GM21786 (cell line): ENCODE measurements at regions not wholly inside any gene's neighbourhood (a gene's known extent, or its start where the extent isn't known, plus 50 kb on each side); places are given as distances from the start of the nearest gene placed in this dataset.

Experiments used
- ATAC-seq: cut with Tn5 transposase; IDR thresholded peaks from one replicate; pipeline ENCODE4 v1.9.1; 2021; ENCODE audit not compliant: unreplicated experiment

DNA sequence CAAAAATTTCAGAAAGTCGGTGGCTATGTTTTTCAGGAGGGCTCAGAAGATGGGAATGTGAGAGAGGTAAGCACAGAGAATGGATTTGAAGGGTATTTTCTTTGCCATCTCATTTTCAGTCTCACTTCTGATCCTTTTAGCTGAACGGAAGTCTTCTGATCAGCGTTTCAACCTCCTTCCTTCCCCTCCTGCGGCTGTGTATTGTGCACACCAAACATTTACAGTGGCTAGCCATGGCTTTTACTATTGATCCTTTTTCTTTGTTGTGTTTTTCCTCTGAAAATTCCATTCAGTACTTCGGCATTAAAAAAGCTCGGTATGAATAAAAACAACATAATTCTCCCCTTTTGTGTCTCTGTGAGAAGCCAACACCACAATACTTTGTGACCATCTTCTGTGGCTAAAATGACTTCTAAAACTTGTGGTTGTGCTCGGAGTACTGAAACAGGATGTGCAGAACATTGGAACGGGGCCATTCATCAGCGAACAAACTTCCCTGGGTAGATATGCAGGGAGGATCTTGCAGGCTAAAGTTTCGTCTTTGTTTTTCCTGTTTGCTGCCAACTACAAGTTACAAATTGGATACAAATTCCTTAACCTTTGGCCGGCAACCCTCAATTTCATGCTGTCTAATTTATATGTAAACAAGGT is 260.8 kb upstream of the FAM98A start:
- ATAC-seq: no peak

DNA sequence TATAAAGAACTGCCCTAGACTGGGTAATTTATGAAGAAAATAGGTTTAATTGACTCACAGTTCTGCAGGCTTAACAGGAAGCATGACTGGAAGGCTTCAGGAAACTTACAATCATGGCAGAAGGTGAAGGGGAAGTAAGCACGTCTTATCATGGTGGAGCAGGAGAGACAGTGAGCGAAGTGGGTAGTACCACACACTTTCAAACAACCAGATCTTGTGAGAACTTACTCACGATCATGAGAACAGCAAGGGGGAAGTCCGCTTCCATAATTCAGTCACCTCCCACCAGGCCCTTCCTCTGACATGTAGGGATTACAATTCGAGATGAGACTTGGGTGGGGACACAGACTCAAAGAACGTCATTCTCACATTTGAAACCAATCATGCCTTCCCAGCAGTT is 260.1 kb upstream of the FAM98A start:
- no peak for ATAC-seq

DNA sequence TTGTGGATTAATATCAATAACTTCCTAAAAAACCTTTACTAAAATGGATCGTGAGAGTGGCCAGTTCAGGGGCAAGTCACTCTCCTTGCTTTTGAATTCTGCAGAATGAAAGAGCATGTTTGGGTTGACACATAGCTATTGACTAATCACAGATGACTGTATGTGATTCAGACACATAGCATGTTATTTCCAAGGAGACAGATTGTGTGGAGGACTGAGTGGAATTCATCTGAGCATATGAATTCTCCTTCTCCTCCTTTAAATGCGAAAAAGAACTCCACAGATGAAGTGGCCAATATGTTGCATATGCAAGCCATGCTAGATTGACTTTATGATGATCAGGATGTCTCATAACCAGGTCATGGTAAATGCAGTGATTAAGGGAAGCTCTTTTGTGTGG is 249.4 kb upstream of the FAM98A start:
- no peak for ATAC-seq

DNA sequence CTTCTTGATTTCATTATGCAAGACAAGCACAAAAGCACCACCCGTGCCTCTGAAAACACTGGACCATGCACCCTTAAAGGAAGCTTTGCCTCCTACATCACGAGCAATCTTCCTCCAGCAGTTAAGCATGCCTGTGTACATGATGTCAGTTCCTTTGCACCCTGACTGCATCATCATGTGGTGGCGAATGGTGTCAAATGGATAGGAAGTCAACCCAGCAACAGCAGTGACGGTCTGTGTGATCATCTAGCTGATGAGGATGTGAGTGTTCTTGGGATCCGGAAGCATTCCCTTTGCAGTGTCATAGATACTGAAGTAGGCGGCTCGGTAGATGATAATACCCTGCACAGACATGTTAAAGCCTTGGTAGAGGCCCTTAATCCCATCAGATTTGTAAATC is 240.7 kb upstream of the FAM98A start:
- ATAC-seq: no peak

DNA sequence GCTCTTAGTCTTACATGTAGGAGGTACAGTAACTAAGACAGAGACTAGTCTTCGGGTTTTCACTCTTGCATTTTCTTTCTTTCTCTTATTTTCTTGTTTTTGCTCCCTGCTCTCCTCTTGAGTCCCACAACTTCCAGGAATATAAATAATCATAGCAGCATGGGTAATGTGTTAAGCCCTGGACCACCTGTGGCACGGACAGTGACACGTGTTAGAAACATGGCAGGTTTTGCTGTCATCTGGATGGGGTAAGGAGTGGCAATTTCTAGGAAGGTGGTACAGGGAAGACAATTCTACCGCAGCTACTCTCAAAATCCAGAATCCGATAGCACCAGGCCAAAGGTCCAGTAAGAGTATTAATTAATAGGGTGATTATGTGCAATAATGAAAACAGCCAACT is 237.5 kb upstream of the FAM98A start:
- no peak for ATAC-seq

DNA sequence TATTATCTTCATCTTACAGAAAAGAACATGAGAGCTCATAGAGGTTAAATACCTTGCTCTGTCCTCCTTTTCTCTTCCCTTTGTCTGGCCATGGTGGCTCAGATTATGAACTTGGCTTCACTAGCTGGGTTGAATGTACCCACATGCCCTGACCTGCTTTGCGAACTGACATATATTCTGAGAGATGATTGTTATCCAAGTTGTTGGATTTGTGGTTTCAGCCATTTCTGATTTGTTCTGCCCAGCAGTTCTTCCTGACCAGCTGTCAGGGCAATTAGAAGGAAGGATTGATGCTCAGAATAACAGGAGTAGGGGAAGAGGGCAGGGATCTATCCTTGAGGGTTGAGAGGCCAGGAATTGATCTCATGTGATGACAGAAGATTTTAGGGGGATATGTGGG is 236.8 kb upstream of the FAM98A start:
- ATAC-seq: no peak

DNA sequence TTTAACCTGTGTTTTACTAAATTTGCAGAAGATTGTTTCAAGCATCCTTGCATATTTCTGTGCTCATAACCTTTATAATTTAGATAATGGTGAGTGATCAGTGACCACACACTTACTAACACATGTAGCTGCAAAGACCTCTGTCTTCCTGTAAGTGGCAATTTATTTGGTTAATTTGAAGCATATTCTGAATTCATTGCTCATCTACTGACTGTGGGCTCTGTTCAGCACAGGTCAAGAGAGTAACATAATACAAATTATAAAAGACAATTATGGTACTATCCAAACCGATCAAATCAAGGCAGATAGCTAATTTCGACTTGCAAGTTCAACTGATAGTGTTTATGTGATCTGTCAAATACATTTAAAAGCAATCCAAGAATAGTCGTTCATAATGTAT is 223.9 kb upstream of the FAM98A start:
- ATAC-seq: no peak

DNA sequence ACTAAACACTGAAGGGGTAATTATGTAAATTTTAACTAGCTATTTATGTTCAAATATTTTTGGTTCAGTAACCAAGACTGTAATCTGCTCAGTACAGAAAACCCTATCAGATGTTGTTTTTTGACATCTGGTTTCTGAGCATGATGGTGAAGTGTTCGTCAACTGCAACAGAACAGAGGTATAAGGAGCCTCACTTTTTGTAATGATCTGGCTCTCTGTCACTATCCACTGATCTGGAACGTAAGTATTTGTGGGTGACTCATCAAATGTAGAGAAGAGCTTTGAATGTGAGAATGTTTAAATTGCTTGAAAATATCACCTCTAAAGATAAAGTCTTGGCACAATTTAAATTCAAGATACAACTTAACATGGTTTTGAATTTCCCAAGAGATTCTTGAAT is 213.6 kb upstream of the FAM98A start:
- no peak for ATAC-seq

DNA sequence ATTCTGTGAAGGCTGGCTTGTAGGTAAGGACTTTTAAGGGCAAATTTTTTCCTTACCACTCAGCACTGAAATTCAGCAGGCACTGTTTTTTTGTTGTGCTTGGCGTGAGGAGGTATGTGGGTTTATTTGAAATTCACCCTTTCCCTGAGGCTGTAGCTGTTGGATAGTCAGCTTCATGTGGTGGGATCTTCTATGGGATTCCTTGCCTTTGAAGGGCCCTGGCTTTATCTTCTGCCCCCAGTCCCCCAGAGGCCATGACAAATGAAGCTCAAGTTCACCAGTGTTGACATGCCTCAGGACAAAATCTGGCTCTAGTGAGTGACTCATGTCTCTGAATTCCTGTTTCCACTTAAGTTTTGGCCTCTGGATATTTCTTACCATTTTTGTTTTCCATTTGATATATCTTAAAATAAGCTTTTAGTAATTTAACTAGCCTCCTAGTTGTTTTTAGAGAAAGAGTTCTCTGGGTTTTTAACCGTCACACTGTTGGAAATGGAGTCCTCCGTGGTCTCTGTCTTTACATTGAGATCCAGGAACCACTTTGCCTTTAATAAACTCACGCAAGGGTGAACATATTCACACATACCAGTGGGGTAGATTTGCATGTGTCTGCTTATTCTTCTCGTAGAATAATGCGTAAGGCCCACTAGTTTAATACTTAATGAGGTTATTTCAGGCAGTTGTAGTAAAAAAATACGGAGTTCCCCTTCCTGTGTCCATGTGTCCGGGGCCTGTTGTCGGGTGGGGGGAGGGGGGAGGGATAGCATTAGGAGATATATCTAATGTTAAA is 211.1 kb upstream of the FAM98A start:
- ATAC-seq: no peak

DNA sequence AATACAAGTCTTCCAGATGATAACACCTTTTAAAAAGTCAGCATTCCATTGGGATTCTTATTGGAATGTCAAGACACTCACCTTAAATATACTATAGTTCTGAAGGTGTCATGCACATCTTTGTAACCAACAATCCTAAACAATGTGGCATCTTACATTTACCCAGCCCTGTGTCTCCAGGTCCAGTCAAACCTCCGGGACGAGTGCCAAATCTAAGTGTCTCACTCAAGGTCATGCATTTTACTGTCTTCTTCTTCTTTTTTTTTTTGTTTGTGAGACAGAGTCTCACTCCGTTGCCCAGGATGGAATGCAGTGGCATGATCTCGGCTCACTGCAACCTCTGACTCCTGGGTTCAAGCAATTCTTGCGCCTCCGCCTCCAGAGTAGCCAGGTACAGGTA is 206.9 kb upstream of the FAM98A start:
- no peak for ATAC-seq

DNA sequence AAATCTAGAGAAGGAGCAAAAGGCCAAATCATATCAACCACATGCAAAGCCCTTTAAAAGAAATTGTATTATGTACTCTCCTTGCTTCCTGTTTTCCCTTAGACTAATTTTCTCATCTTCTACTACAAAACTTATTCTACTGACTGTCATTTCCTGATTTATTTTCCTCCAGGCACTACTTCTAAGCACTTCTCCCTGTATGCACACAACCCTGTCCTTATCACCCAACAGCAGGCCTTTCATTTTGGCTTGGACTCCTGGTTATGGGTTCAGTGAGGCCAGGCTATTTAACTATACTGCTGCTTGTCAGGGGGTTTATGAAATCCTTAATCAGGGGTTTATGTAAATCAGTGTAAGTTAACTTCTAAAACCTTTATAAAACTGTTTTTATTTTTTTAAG is 205.1 kb upstream of the FAM98A start:
- no peak for ATAC-seq

DNA sequence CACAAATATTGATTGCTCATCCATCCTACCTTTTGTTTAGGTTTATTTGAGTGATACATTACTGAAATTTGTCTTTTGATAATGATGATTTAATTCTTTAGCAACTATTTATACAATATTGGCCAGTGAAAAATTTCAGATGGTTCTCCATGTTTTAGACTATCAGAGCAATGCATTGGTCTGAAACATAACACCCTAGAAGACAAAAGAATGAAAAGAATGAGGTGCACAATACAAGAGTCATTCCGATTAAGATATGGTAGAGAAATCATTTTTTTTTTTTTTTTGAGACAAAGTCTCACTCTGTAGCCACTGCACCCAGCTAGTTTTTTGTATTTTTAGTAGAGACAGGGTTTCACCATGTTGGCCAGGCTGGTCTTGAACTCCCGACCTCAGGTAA is 197.4 kb upstream of the FAM98A start:
- no peak for ATAC-seq

DNA sequence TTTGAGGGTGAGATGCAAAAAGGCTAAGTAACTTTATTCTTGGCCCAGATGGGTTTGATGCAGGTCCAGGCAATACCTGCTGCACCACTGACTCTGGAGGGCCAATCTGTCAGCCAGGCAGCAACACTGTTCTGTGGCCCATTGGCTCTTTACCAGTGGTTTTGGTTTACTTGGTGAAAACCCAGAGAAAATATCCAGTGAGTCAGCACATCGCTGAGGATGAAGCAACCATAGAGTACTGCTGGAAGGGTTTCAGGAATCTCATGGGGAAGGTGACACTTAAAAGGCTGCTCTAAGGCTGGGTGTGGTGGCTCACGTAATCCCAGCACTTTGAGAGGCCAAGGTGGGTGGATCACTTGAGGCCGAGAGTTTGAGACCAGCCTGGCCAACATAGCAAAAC is 192.5 kb upstream of the FAM98A start:
- ATAC-seq: no peak

DNA sequence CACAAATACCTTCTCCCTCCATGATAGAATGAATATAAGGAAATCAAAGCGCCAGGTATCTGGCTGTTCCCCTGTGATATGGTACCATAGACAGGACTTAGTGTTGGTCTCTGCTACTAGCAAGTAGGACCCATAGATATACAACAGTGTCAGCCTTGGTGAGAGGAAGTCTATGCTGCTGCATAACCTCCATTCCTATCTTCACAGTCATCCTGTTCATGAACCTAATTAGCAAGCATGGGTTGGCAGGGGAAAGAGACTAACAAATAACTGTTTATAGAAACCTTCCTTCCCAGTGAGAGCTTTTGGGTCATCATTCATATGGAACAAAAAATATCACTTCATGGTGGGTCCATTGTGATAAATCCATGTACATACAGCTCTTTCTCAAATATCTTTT is 188.9 kb upstream of the FAM98A start:
- no peak for ATAC-seq

DNA sequence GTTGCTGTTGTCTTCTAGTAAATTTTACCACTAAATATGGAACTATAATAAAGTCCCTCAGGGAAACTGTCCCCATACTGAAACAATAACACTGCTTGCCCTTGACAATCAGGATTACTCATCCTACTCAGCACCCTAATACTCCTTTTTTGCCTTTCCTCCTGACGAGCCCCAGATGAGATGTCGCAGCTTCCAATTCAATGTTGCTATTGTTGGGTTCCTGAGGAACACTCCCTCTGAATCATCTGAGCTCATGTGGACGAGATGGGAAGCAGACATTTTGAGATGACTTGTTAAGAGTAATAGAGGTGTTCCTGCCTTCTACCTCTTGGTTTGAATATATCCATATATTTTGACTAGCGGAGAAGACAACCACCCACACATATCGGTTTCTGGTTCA is 187.8 kb upstream of the FAM98A start:
- no peak for ATAC-seq

DNA sequence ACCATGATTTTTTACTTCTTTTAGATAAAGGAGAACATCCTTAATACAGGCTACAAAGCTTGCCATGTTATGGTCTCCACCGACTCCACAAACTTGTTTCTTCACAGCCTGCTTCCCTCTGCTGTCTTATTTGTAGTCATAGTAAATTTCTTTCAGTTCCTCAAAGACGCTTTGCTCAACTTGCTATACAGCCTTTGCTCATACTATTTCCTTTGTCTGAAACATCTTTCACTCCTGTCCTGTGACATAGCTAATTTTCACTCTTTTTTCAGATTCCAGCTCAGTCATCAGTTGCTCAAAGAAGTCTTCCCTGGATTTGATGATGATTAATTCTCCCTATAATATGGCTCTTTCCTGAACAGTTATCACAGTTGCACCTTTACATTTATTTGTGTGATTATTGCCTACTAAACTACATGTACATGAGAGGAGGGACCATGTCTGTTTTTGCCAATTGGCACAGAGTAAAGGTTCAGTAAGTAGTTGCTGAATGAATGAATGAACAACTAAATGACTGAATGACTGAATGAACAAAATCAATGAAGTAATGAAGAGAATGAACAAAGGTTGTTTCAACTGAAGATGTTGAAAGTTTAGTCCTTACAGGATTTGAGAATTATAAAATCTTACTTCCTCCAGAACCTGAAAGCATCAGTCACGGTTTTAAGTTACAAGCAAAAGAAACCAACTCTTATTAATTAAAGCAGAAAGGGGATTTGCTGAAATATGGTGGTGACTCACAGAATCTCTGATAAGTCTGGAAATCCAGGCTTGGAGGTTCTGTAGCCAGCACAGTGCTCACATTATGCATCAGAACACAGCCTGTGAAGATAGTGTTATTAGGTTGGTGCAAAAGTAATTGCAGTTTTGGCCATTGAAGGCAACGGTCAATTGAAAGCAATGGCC is 186.4 kb upstream of the FAM98A start:
- ATAC-seq: peak; percentile 95

DNA sequence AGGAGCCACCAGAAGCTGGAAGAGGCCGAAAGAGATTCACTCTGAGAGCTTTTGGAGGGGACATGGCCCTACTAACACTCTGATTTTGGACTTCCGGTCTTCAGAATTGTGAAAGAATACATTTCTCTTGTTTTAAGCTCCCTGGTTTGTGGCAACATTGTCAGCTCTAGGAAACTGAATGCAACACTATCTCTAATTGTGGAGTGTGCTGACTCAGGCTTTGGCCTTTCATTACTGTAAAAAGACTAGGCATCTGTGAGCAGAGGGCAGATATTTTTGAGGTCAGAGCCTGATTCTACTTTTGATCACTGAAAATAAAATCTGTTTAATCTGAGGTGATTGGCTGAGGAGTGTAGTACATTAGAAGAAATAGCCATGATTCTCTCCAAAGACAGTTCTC is 185.4 kb upstream of the FAM98A start:
- no peak for ATAC-seq

DNA sequence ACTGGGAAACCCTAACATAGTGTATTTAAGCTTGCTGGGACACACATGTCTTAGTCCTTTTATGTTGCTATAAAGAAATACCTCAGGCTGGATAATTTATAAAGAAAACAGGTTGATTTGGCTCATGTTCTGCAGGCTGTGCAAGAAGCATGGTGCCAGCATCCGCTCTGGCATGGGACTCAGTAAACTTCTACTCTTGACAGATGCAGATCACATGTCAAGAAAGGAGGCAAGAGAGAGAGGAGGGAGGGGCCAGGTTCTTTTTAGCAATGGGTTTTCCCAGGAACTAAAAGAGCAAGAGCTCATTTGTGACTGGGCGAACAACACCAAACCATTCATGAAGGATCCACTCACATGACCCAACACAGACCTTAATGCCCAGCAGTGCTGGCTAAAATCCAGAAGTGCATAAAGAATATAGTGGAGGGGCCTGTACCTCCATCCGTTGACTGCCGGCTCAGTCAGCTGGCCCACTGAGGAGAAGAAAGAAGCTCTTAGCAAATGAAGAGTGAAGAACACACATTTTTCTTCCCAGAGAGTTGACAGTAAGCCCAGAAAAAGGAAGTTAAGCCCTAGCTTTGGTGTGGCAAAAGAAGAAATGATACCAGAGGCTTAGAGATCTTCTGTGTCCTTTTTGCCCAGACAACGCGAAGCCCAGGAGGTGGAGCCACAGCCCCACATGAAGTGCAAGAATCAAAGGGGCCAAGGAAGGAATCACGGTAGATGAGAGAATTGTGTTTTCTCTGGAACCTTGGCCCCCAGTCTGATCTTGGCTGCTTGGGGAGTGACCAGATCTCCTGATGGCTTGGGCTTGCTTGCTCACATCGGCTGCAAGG is 183.5 kb upstream of the FAM98A start:
- ATAC-seq: no peak

DNA sequence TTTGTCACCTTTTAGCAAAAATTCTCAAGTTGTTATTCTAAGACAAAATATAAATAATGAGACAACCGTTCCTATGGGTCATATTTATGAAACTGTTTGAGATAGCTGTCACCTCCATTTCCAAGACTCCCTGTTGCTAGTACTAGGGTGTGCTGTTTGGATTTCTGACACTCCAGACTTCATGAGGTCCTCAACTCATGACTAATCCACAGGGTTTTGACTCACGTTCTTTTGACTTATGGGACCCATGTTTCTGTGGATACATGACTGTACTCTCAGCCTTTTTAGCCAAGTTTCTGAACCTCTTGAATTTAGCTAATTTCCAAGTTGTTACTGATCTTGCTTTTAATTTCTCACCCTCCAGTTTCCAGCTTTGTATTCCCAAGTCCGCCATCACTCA is 178.7 kb upstream of the FAM98A start:
- no peak for ATAC-seq

DNA sequence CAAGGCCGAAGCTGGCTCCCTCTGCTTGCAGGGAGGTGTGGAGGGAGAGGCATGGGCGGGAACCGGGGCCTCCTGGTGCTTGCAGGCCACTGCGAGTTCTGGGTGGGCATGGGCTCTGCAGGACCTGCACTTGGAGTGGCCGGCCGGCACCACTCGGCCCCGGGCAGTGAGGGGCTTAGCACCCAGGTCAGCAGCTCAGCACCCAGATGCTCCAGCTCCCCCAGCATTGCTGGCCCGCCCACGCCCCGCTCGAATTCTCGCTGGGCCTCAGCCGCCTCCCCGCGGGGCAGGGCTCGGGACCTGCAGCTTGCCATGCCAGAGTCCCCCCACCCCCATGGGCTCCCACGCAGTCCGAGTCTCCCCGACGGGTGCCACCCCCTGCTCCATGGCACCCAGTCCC is 176.2 kb upstream of the FAM98A start:
- ATAC-seq: no peak

DNA sequence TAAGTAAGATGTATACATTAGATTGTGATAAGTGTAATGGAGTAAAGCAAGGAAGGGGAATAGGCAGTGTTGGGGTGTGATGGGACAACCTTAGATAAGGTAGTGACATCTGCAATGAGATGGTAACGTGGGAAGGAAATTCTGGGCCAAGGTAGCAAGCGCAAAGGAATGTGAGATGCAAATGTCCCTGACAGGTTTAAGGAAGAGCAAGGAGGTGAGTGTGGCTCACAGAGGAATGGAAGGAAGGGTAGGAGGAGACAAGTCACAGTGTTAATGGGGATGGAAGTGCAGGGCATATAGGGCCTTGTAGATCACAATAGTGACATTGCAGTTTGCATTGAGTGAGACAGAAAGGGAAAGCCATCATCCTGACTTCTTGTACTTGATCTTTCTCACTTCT is 170.9 kb upstream of the FAM98A start:
- no peak for ATAC-seq
